Neural progenitor cell (in vitro differentiated cells): ENCODE measurements at regions not wholly inside any gene's neighbourhood (a gene's known extent, or its start where the extent isn't known, plus 50 kb on each side); places are given as distances from the start of the nearest gene placed in this dataset.
"Not testable (repeated sequence)": the region's sequence is repeated elsewhere in the genome, so short reads cannot be mapped to it uniquely, and the experiment has no call there.

Experiments used
- DNase-seq: peaks from one replicate; pipeline ENCODE4 v3.0.0-alpha.2; 2016; ENCODE audit warnings: low spot score
- H2AFZ ChIP-seq: fragments of 200-600 bp; sonication (generic); replicated peaks from 2 replicates; pipeline ENCODE4 v1.6.1; 2016; ENCODE audit warnings: antibody characterized with exemption
- H3F3A ChIP-seq: fragments of 200-600 bp; sonication (generic); 2 replicates; pipeline ENCODE4 v1.6.1; 2016; ENCODE audit warnings: antibody characterized with exemption, low read depth
- H3K27ac ChIP-seq: fragments of 200-600 bp; sonication (generic); 2 replicates; pipeline ENCODE4 v1.5.1; 2016; ENCODE audit warnings: mild to moderate bottlenecking
- H3K27me3 ChIP-seq: fragments of 200-600 bp; sonication (generic); 2 replicates; pipeline ENCODE4 v1.6.1; 2016; ENCODE audit warnings: mild to moderate bottlenecking, moderate library complexity
- H3K36me3 ChIP-seq: fragments of 200-600 bp; sonication (generic); 2 replicates; pipeline ENCODE4 v1.5.1; 2016
- H3K4me1 ChIP-seq: fragments of 200-600 bp; sonication (generic); 2 replicates; pipeline ENCODE4 v1.6.1; 2016; ENCODE audit warnings: mixed run types
- H3K4me2 ChIP-seq: fragments of 200-600 bp; sonication (generic); 2 replicates; pipeline ENCODE4 v1.6.1; 2016
- H3K4me3 ChIP-seq: fragments of 200-600 bp; sonication (generic); 2 replicates; pipeline ENCODE4 v1.5.1; 2016
- H3K79me2 ChIP-seq: fragments of 200-600 bp; sonication (generic); 2 replicates; pipeline ENCODE4 v1.6.1; 2016; ENCODE audit warnings: low read depth
- H3K9ac ChIP-seq: fragments of 200-600 bp; sonication (generic); 2 replicates; pipeline ENCODE4 v1.6.1; 2016
- H3K9me3 ChIP-seq: fragments of 200-600 bp; sonication (generic); 2 replicates; pipeline ENCODE4 v1.5.1; 2016; ENCODE audit warnings: low read depth
- H4K20me1 ChIP-seq: fragments of 200-600 bp; sonication (generic); 2 replicates; pipeline ENCODE4 v1.6.1; 2016; ENCODE audit warnings: low read depth
- H3K27ac Mint-ChIP-seq: 3 replicates; pipeline ENCODE4 v1.8.0; 2021; ENCODE audit warnings: mixed read lengths
- H3K27me3 Mint-ChIP-seq: 2 replicates; pipeline ENCODE4 v1.8.0; 2022; ENCODE audit warnings: low read depth, mild to moderate bottlenecking, inconsistent platforms, moderate library complexity, mixed read lengths; ENCODE audit not compliant: insufficient read depth
- H3K36me3 Mint-ChIP-seq: 3 replicates; pipeline ENCODE4 v1.8.0; 2021; ENCODE audit warnings: mixed read lengths
- H3K4me1 Mint-ChIP-seq: 3 replicates; pipeline ENCODE4 v1.8.0; 2021; ENCODE audit warnings: mixed read lengths
- H3K4me3 Mint-ChIP-seq: 3 replicates; pipeline ENCODE4 v1.8.0; 2021; ENCODE audit warnings: mild to moderate bottlenecking, moderate library complexity, mixed read lengths
- H3K9me3 Mint-ChIP-seq: 3 replicates; pipeline ENCODE4 v1.8.0; 2020; ENCODE audit warnings: mixed read lengths
- EZH2 ChIP-seq: fragments of 200-600 bp; sonication (generic); IDR thresholded peaks from 2 replicates; pipeline ENCODE4 v1.6.1; 2017; ENCODE audit warnings: antibody characterized with exemption, mild to moderate bottlenecking, moderate library complexity
- EZH2phosphoT487 ChIP-seq: fragments of 200-600 bp; sonication (generic); IDR thresholded peaks from 2 replicates; pipeline ENCODE4 v1.6.1; 2017; ENCODE audit warnings: antibody characterized with exemption
- TF ChIP-seq, protein P1 (sequence below): fragments of 200-600 bp; sonication (generic); IDR thresholded peaks from 2 replicates; pipeline ENCODE4 v1.5.1; 2017; ENCODE audit warnings: antibody characterized with exemption, mild to moderate bottlenecking

DNA sequence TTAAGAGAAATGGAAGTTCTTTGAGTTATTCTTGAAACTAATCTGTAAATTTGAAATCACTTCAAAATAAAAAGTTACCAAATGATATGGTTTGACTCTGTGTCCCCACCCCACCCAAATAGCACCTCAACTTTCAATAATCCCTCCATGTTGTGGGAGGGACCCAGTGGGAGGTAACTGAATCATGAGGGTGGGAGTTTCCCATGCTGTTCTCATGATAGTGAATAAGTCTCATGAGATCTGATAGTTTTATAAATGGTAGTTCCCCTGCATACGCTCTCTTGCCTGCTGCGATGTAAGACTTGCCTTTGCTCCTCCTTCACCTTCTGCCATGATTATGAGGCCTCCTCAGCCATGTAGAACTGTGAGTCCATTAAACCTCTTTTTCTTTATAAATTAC, 690.7 kb upstream of the ZNF385D start:
- Mint-ChIP-seq H3K4me3 (no peak overlapping the region), H3K9me3 (no peaks in the 10 kb centered on the region), H3K27ac (no peak overlapping the region), H3K27me3 (no peaks in the 10 kb centered on the region), H3K36me3 (no peaks in the 10 kb centered on the region), H3K4me1 (no peaks in the 10 kb centered on the region)
- Histone ChIP-seq H3K4me3 (no peak overlapping the region), H3K27ac (no peak overlapping the region), H3K9ac (no peak overlapping the region), H4K20me1 (no peaks in the 10 kb centered on the region), H3K4me1 (no peaks in the 10 kb centered on the region), H3K36me3 (no peaks in the 10 kb centered on the region), H3K9me3 (no peaks in the 10 kb centered on the region), H3K79me2 (no peaks in the 10 kb centered on the region), H2AFZ (no peak overlapping the region), H3F3A (no peaks in the 10 kb centered on the region), H3K27me3 (no peaks in the 10 kb centered on the region), H3K4me2 (no peak overlapping the region)
- TF ChIP-seq EZH2 = no peak
- TF ChIP-seq EZH2phosphoT487 = no peak
- TF ChIP-seq, protein P1, sequence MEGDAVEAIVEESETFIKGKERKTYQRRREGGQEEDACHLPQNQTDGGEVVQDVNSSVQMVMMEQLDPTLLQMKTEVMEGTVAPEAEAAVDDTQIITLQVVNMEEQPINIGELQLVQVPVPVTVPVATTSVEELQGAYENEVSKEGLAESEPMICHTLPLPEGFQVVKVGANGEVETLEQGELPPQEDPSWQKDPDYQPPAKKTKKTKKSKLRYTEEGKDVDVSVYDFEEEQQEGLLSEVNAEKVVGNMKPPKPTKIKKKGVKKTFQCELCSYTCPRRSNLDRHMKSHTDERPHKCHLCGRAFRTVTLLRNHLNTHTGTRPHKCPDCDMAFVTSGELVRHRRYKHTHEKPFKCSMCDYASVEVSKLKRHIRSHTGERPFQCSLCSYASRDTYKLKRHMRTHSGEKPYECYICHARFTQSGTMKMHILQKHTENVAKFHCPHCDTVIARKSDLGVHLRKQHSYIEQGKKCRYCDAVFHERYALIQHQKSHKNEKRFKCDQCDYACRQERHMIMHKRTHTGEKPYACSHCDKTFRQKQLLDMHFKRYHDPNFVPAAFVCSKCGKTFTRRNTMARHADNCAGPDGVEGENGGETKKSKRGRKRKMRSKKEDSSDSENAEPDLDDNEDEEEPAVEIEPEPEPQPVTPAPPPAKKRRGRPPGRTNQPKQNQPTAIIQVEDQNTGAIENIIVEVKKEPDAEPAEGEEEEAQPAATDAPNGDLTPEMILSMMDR = no peak
- DNase-seq = no peak

DNA sequence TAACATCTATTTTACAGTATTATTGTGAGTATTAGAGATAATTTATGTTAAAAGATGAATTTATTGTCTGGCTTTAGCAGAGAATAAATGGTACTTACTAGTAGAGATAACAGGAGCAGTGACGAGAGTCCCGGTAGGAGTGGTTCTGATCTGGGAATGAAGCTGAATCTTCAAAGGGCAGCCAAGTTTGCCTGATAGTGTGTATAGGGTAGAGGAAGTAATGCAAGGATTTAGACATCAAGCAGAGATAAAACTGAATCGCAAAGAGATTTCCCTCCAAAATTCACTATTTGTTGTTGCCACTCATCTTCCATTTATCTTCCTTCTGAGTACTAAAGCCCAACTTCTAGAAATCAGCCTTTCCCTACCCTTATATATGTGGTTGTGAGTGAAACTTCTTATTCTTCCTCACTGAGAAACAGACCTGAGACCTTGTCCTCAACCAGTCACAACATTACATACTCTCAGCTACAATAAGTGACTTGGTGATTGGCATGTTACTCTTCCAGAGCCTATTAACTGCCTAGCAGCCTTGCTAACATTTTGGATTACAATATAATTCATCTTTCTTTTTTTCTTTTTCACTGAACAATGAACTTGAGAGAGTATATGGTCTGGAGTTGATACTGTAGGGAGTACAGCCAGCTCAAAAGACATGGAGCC, 692.7 kb upstream of the ZNF385D start:
- TF ChIP-seq EZH2phosphoT487 = no peak
- no peak for TF ChIP-seq EZH2
- TF ChIP-seq, protein P1 = no peak
- Histone ChIP-seq H3K4me2 (no peak overlapping the region), H3K36me3 (no peaks in the 10 kb centered on the region), H2AFZ (no peak overlapping the region), H4K20me1 (no peaks in the 10 kb centered on the region), H3K27ac (no peak overlapping the region), H3F3A (no peaks in the 10 kb centered on the region), H3K4me3 (no peak overlapping the region), H3K79me2 (no peaks in the 10 kb centered on the region), H3K4me1 (no peaks in the 10 kb centered on the region), H3K9ac (no peak overlapping the region), H3K9me3 (no peaks in the 10 kb centered on the region), H3K27me3 (no peaks in the 10 kb centered on the region)
- no peak for DNase-seq
- H3K27ac Mint-ChIP-seq = no peak overlapping the region
- no peaks in the 10 kb centered on the region for H3K9me3 Mint-ChIP-seq
- H3K36me3 Mint-ChIP-seq = no peaks in the 10 kb centered on the region
- H3K4me3 Mint-ChIP-seq = no peak overlapping the region
- no peaks in the 10 kb centered on the region for H3K4me1 Mint-ChIP-seq
- H3K27me3 Mint-ChIP-seq = no peaks in the 10 kb centered on the region

DNA sequence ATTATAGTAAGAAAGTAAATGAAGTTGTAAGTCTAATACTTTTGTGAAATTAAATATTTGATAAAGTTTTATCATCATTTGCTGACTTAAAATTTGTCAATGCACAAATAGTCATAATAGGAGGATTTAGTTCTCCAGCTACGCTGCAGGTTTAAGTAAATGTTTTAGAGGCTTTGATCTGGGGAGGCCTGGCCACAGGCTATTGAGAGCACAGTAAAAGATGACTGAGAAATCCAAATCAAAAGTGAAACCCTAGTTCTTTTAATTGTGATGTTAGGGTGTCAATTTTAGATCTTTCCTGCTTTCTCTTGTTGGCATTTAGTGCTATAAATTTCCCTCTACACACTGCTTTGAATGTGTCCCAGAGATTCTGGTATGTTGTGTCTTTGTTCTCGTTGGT, 694.3 kb upstream of the ZNF385D start:
- not testable (repeated sequence) for H3K27me3 Mint-ChIP-seq, H3K27me3 ChIP-seq, DNase-seq, H3K27ac ChIP-seq, H3K79me2 ChIP-seq, H3F3A ChIP-seq, H3K9me3 ChIP-seq, H3K9ac ChIP-seq, H3K4me2 ChIP-seq, H3K36me3 Mint-ChIP-seq, H3K36me3 ChIP-seq, H3K9me3 Mint-ChIP-seq, H2AFZ ChIP-seq, H4K20me1 ChIP-seq, H3K27ac Mint-ChIP-seq, H3K4me3 ChIP-seq, H3K4me1 ChIP-seq, H3K4me3 Mint-ChIP-seq, H3K4me1 Mint-ChIP-seq

DNA sequence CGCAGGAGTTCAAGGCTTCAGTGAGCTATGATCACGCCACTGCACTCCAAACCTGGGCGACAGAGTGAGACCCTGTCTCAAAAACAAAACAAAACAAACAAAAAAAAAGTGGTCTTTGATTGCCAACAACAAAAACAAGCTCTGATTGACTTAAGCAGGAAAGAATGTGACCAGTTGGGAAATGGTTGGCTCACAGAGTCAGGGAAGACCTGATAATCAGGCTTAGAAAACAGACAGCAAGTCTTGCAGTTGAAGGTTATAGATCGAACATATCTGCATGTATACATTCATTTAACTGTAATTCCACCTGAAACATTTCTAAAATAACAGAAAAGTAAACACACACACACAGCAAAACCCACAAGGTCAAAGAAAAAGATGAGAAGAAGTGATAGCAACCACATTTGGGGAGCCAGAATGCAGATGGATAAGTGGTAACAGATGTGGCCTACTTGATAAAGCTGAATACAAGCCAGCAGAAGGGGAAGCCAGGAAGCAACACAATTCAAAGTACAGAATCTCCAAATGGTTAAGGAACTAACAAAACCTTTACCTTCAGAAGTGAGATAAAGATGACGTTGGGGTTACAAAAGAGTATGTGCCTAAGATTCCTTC, 699.9 kb upstream of the ZNF385D start:
- Mint-ChIP-seq H3K4me1 (no peaks in the 10 kb centered on the region), H3K4me3 (no peak overlapping the region), H3K27ac (no peak overlapping the region), H3K9me3 (no peaks in the 10 kb centered on the region), H3K36me3 (no peaks in the 10 kb centered on the region), H3K27me3 (no peaks in the 10 kb centered on the region)
- Histone ChIP-seq H3K9me3 (no peaks in the 10 kb centered on the region), H3F3A (no peaks in the 10 kb centered on the region), H4K20me1 (no peaks in the 10 kb centered on the region), H2AFZ (peak overlapping the region; percentile 17), H3K9ac (no peak overlapping the region), H3K79me2 (no peaks in the 10 kb centered on the region), H3K27me3 (no peaks in the 10 kb centered on the region), H3K36me3 (no peaks in the 10 kb centered on the region), H3K4me1 (no peaks in the 10 kb centered on the region), H3K27ac (no peak overlapping the region), H3K4me2 (no peak overlapping the region), H3K4me3 (no peak overlapping the region)
- no peak for DNase-seq
- TF ChIP-seq EZH2 (no peak), EZH2phosphoT487 (no peak)
- TF ChIP-seq, protein P1 = no peak
